Lung (tissue), 11 donors: ENCODE measurements at regions not wholly inside any gene's neighbourhood (a gene's known extent, or its start where the extent isn't known, plus 50 kb on each side); places are given as distances from the start of the nearest gene placed in this dataset.
A peak's percentile ranks its signal among the peaks of the same experiment; 100 is the strongest.
"Not testable (repeated sequence)": the region's sequence is repeated elsewhere in the genome, so short reads cannot be mapped to it uniquely, and the experiment has no call there.

Experiments
- ATAC-seq: fragments of 200-7000 bp; cut with Tn5 transposase; one replicate; pipeline ENCODE4 v1.9.1; 2020; ENCODE audit warnings: moderate number of reproducible peaks; ENCODE audit not compliant: insufficient read depth, low FRiP score
- DNase-seq, 3 donors: peaks; one replicate each; pipeline ENCODE4 v3.0.0-alpha.2; 2013 to 2017
- H3K27ac ChIP-seq, 2 donors: one replicate each; pipeline ENCODE4 v1.5.1; 2013; ENCODE audit warnings: mild to moderate bottlenecking in 2 of 2, moderate library complexity in 2 of 2, control low read depth in 1 of 2, inconsistent platforms in 1 of 2, low read depth in 1 of 2, low read length in 1 of 2
- H3K27me3 ChIP-seq, 3 donors: one replicate each; pipeline ENCODE4 v1.5.1; 2013; ENCODE audit warnings: low read length in 2 of 3; ENCODE audit not compliant: control insufficient read depth in 3 of 3, insufficient read depth in 3 of 3
- H3K36me3 ChIP-seq, 4 donors: one replicate each; pipeline ENCODE4 v1.5.1; 2013; ENCODE audit warnings: low read length in 4 of 4, mild to moderate bottlenecking in 1 of 4, moderate library complexity in 1 of 4; ENCODE audit not compliant: control insufficient read depth in 4 of 4, insufficient read depth in 4 of 4
- H3K4me1 ChIP-seq, 5 donors: one replicate each; pipeline ENCODE4 v1.5.1; 2013; ENCODE audit warnings: low read length in 5 of 5, mild to moderate bottlenecking in 2 of 5, moderate library complexity in 1 of 5; ENCODE audit not compliant: control insufficient read depth in 5 of 5, insufficient read depth in 5 of 5
- H3K4me3 ChIP-seq: one replicate; pipeline ENCODE4 v1.5.1; 2013; ENCODE audit warnings: mild to moderate bottlenecking, control low read depth, moderate library complexity
- H3K9ac ChIP-seq, 2 donors: one replicate each; pipeline ENCODE4 v1.5.1; 2013; ENCODE audit warnings: low read length in 2 of 2, control low read depth in 1 of 2; ENCODE audit not compliant: insufficient read depth in 1 of 2
- H3K9me3 ChIP-seq, 4 donors: one replicate each; pipeline ENCODE4 v1.5.1; 2013; ENCODE audit warnings: low read length in 3 of 4, mild to moderate bottlenecking in 1 of 4, moderate library complexity in 1 of 4; ENCODE audit not compliant: control insufficient read depth in 4 of 4, insufficient read depth in 3 of 4
- CTCF ChIP-seq: IDR thresholded peaks from 2 replicates; pipeline ENCODE4 v1.5.1; 2012; ENCODE audit warnings: mild to moderate bottlenecking; ENCODE audit errors: control extremely low read depth, extremely low read depth
- WGBS, 2 donors: extraction: QIAGEN DNeasy Blood & Tissue Kit; methylation state at CpG; one replicate each; pipeline ENCODE4 v1.1.7; 2013; 5-methylcytosine and 5-hydroxymethylcytosine counted together
- donor health status: control.
- donor health status: control.
- donor health status: Bipolar disorder and iron deficiency.
- donor health status: healthy.
- donor health status: DM: yes; HTN: yes; CAD: no.

GRCh38 chr10:30687698-30688213, 58.2 kb upstream of the LYZL2 start:
- H3K9me3 ChIP-seq, result no peaks in the 10 kb centered on the region
- TF ChIP-seq CTCF, result peak; percentile 58
- peak; percentile 67 to 79 (median 69) for DNase-seq
- no peak overlapping the region for H3K27ac ChIP-seq
- H3K9ac ChIP-seq, result no peak overlapping the region
- H3K4me1 ChIP-seq, result no peaks in the 10 kb centered on the region
- H3K36me3 ChIP-seq, result no peaks in the 10 kb centered on the region
- H3K27me3 ChIP-seq, result peaks cover 0 to 12% (median 0%) of the 10 kb centered on the region in 3 donors
- ATAC-seq, result peak; percentile 77
- WGBS, 2 donors, result 1% methylated on average over 7 of the region's 7 CpGs
- no peak overlapping the region for H3K4me3 ChIP-seq

GRCh38 chr10:30686708-30687107, 57.2 kb upstream of the LYZL2 start:
- no peak overlapping the region for H3K4me3 ChIP-seq
- ATAC-seq (no peak), DNase-seq (no peak)
- TF ChIP-seq CTCF, result no peak
- H3K9me3 ChIP-seq, result no peaks in the 10 kb centered on the region
- H3K9ac ChIP-seq, result no peak overlapping the region
- no peaks in the 10 kb centered on the region for H3K4me1 ChIP-seq
- H3K27me3 ChIP-seq, result peaks cover 0 to 13% (median 0%) of the 10 kb centered on the region in 3 donors
- no peak overlapping the region for H3K27ac ChIP-seq
- WGBS, 2 donors, result 69 to 78% methylated on average over 3 of the region's 3 CpGs
- no peaks in the 10 kb centered on the region for H3K36me3 ChIP-seq

- DNase-seq (no peak), ATAC-seq (no peak)
- Histone ChIP-seq H3K9me3 (peaks cover 0 to 3% (median 0%) of the 10 kb centered on the region in 4 donors), H3K36me3 (no peaks in the 10 kb centered on the region), H3K27ac (no peak overlapping the region), H3K9ac (no peak overlapping the region), H3K27me3 (peaks cover 0 to 16% (median 0%) of the 10 kb centered on the region in 3 donors), H3K4me3 (no peak overlapping the region), H3K4me1 (no peaks in the 10 kb centered on the region)
- 40 to 64% methylated on average over 10 of the region's 10 CpGs for WGBS, 2 donors
- TF ChIP-seq CTCF, result no peak
Measured at GRCh38 chr10:30683496-30683895, 53.9 kb upstream of the LYZL2 start.

- H3K36me3 ChIP-seq, H3K9ac ChIP-seq, ATAC-seq, H3K4me3 ChIP-seq, DNase-seq, H3K27ac ChIP-seq, H3K9me3 ChIP-seq, H3K4me1 ChIP-seq: not testable (repeated sequence)
- 70 to 90% methylated on average over 9 of the region's 9 CpGs for WGBS, 2 donors
- peaks cover 0 to 16% (median 0%) of the 10 kb centered on the region in 3 donors for H3K27me3 ChIP-seq
Measured at GRCh38 chr10:30682377-30683199, 53.0 kb upstream of the LYZL2 start.
